ENCODE measurements at regions not wholly inside any gene's neighbourhood (a gene's known extent, or its start where the extent isn't known, plus 50 kb on each side); places are given as distances from the start of the nearest gene placed in this dataset.

GRCh38 chr15:70525551-70525950 is 237.8 kb downstream of the UACA start:
- H3K9me3 ChIP-seq: no peaks in the 10 kb centered on the region
- DNase-seq: no peak
- H3K27ac ChIP-seq: no peak overlapping the region
- no peaks in the 10 kb centered on the region for H3K27me3 ChIP-seq
- no peak for TF ChIP-seq POLR2A (IDR thresholded peaks at IDR 0.05)
- TF ChIP-seq CTCF (IDR thresholded peaks at IDR 0.05): no peak
- no peak overlapping the region for H3K4me3 ChIP-seq
- H3K4me1 ChIP-seq: peaks cover 0 to 32% (median 5%) of the 10 kb centered on the region in 4 donors
- no peaks in the 10 kb centered on the region for H3K36me3 ChIP-seq

- Histone ChIP-seq H3K27me3 (no peaks in the 10 kb centered on the region), H3K9me3 (no peaks in the 10 kb centered on the region), H3K4me3 (no peak overlapping the region), H3K36me3 (no peaks in the 10 kb centered on the region), H3K27ac (no peak overlapping the region), H3K4me1 (peaks cover 0 to 32% (median 5%) of the 10 kb centered on the region in 4 donors)
- peak in 1 of 3 donors; percentile 15 for DNase-seq
- TF ChIP-seq CTCF (IDR thresholded peaks at IDR 0.05) (no peak), POLR2A (IDR thresholded peaks at IDR 0.05) (no peak)
Measured at GRCh38 chr15:70524470-70524869, 238.9 kb downstream of the UACA start.

GRCh38 chr15:70523616-70524015 is 239.7 kb downstream of the UACA start:
- Histone ChIP-seq H3K36me3 (no peaks in the 10 kb centered on the region), H3K9me3 (no peaks in the 10 kb centered on the region), H3K4me1 (peaks cover 0 to 27% (median 3%) of the 10 kb centered on the region in 4 donors), H3K27ac (no peak overlapping the region), H3K4me3 (no peak overlapping the region), H3K27me3 (no peaks in the 10 kb centered on the region)
- TF ChIP-seq CTCF (IDR thresholded peaks at IDR 0.05): no peak
- no peak for TF ChIP-seq POLR2A (IDR thresholded peaks at IDR 0.05)
- DNase-seq: peak in 1 of 3 donors; percentile 11

GRCh38 chr15:70523192-70523591 is 240.2 kb downstream of the UACA start:
- no peak for TF ChIP-seq POLR2A (IDR thresholded peaks at IDR 0.05)
- no peak for TF ChIP-seq CTCF (IDR thresholded peaks at IDR 0.05)

GRCh38 chr15:70522323-70522966 is 240.9 kb downstream of the UACA start:
- H3K4me3 ChIP-seq: no peak overlapping the region
- DNase-seq: no peak
- H3K9me3 ChIP-seq: no peaks in the 10 kb centered on the region
- H3K27me3 ChIP-seq: no peaks in the 10 kb centered on the region
- no peak for TF ChIP-seq CTCF (IDR thresholded peaks at IDR 0.05)
- no peak for TF ChIP-seq POLR2A (IDR thresholded peaks at IDR 0.05)
- H3K36me3 ChIP-seq: no peaks in the 10 kb centered on the region
- H3K27ac ChIP-seq: no peak overlapping the region
- peaks cover 0 to 15% (median 0%) of the 10 kb centered on the region in 4 donors for H3K4me1 ChIP-seq

More at GRCh38 chr15:70523192-70523591, 240.2 kb downstream of the UACA start:
- Histone ChIP-seq H3K4me1 (peaks cover 0 to 23% (median 2%) of the 10 kb centered on the region in 4 donors), H3K9me3 (no peaks in the 10 kb centered on the region), H3K27me3 (no peaks in the 10 kb centered on the region), H3K27ac (no peak overlapping the region), H3K36me3 (no peaks in the 10 kb centered on the region), H3K4me3 (no peak overlapping the region)
- DNase-seq: peak in 1 of 3 donors; percentile 13
